ENCODE measurements at regions not wholly inside any gene's neighbourhood (a gene's known extent, or its start where the extent isn't known, plus 50 kb on each side); places are given as distances from the start of the nearest gene placed in this dataset.

- Histone ChIP-seq H3K4me1 (ENCODE audit: insufficient read depth, low read length) (no peaks in the 10 kb centered on the region), H3K36me3 (replicated peaks in 1 of 2; ENCODE audit: control insufficient read depth in 1 of 2, insufficient read depth in 2 of 2, low read length in 2 of 2) (no peaks in the 10 kb centered on the region), H3K9me3 (ENCODE audit: low read length) (no peaks in the 10 kb centered on the region), H2AFZ (ENCODE audit: low read length) (no peak overlapping the region), H3K4me3 (replicated peaks in 1 of 3; ENCODE audit: insufficient read depth in 1 of 3, low read depth in 2 of 3, low read length in 3 of 3) (no peak overlapping the region), H3K79me2 (ENCODE audit: insufficient read depth, low read length) (no peaks in the 10 kb centered on the region), H3K4me2 (ENCODE audit: low read depth, low read length) (no peak overlapping the region), H3K27me3 (ENCODE audit: control insufficient read depth in 1 of 2, insufficient read depth in 2 of 2, low read length in 2 of 2) (no peaks in the 10 kb centered on the region), H3K9ac (ENCODE audit: insufficient read depth, low read depth, low read length) (no peak overlapping the region), H3K27ac (ENCODE audit: extremely low read length, insufficient read depth, low read length) (no peak overlapping the region), H4K20me1 (ENCODE audit: insufficient read depth, low read length) (no peaks in the 10 kb centered on the region)
- DNase-seq (ENCODE audit: low spot score): no peak
- POLR2A ChIA-PET: no interaction called here
- CTCF ChIA-PET (ENCODE audit: low intra/inter-chr PET ratio, low total read pairs): no interaction called here
- in situ Hi-C loops (cut with HindIII; ENCODE audit: extremely low pct_ligation_motif_present, low pct_unique_long_range_greater_than_20kb): no loop called here
- 2% methylated on average over 3 of the region's 3 CpGs for WGBS (ENCODE audit: low lambda C conversion rate)
- intact Hi-C loops (cut with micrococcal nuclease; ENCODE audit: unreplicated experiment): no loop called here
- no TSS peak for BruUV-seq (replicated peaks)
- no peak for TF ChIP-seq PAWR (CRISPR knock-in tag; IDR thresholded peaks at IDR 0.05; ENCODE audit: borderline replicate concordance)
- no peak for TF ChIP-seq ZSCAN29 (CRISPR knock-in tag; conservative IDR thresholded peaks at IDR 0.05)
- TF ChIP-seq HOXA3 (CRISPR knock-in tag; IDR thresholded peaks at IDR 0.05): no peak
- no peak for TF ChIP-seq BRD4 (CRISPR knock-in tag; IDR thresholded peaks at IDR 0.05)
- TF ChIP-seq FOXP1 (IDR thresholded peaks at IDR 0.05): no peak
- TF ChIP-seq FOXP1 (CRISPR knock-in tag; IDR thresholded peaks at IDR 0.05): no peak
- no peak for TF ChIP-seq ZNF7 (CRISPR knock-in tag; IDR thresholded peaks at IDR 0.05)
- TF ChIP-seq ZNF776 (CRISPR knock-in tag; IDR thresholded peaks at IDR 0.05): no peak
- TF ChIP-seq MLXIP (CRISPR knock-in tag; IDR thresholded peaks at IDR 0.05; ENCODE audit: borderline replicate concordance): no peak
- no peak for TF ChIP-seq ZNF501 (CRISPR knock-in tag; IDR thresholded peaks at IDR 0.05)
- TF ChIP-seq ZNF790 (CRISPR knock-in tag; IDR thresholded peaks at IDR 0.05; ENCODE audit: borderline replicate concordance): no peak
- no peak for TF ChIP-seq GATAD1 (CRISPR knock-in tag; IDR thresholded peaks at IDR 0.05)
- TF ChIP-seq KDM5B (CRISPR knock-in tag; IDR thresholded peaks at IDR 0.05; ENCODE audit: borderline replicate concordance): no peak
- TF ChIP-seq REL (CRISPR knock-in tag; conservative IDR thresholded peaks at IDR 0.05): no peak
- TF ChIP-seq GZF1 (CRISPR knock-in tag; IDR thresholded peaks at IDR 0.05): no peak
- TF ChIP-seq PHF21A (CRISPR knock-in tag; IDR thresholded peaks at IDR 0.05): no peak
- TF ChIP-seq POGK (CRISPR knock-in tag; conservative IDR thresholded peaks at IDR 0.05): no peak
- no peak for ATAC-seq
- FAIRE-seq: no peak
Observed at GRCh38 chr15:35606450-35606779, 60.5 kb upstream of the DPH6 start.

Data from HepG2 (cell line).